ENCODE measurements at regions not wholly inside any gene's neighbourhood (a gene's known extent, or its start where the extent isn't known, plus 50 kb on each side); places are given as distances from the start of the nearest gene placed in this dataset.

DNA sequence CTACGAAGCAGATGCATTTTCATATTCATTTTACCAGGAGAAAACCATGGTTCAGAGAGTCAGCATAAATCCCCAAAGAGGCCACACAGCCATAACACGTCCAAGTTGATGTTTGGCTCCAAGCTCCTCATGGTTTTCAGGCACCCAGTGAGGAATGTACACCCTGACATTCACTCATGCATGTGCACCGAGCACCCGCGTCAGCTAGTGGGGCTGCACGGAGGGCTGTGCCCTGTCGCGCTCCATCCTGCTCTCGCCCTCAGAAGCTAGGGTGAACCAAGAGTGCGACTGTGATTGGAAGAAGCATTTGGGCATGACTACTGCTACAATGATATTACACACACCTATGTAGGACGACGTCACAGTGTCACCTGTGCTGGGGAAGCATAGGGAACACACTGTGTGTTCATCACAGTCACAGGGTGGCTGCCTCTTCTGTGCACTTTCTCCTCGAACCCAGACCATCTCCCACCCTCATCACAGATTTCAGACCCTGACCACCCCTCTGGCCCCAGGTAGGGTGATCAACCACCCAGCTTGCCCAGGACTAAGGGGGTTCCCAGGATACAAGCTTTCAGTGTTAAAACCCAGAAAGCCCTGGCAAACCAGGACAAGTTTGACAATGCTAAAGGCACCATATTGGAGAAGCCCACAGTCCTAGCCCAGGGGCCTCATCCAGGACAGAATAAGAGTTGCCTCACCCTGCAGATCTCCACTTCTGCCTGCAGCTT lies 148.6 kb upstream of the ZNF507 start:
- Histone ChIP-seq H3K27me3 (ENCODE audit: control insufficient read depth, insufficient read depth, low read length) (no peaks in the 10 kb centered on the region), H3K9me3 (ENCODE audit: control insufficient read depth, insufficient read depth, low read length) (peaks cover 3% of the 10 kb centered on the region; the same call in 1 of the 2 replicates), H3K27ac (ENCODE audit: low read depth, low read length) (no peak overlapping the region), H3K4me3 (ENCODE audit: low read depth, low read length) (no peak overlapping the region)
- CTCF ChIA-PET: no interaction called here
- TF ChIP-seq, protein P1, sequence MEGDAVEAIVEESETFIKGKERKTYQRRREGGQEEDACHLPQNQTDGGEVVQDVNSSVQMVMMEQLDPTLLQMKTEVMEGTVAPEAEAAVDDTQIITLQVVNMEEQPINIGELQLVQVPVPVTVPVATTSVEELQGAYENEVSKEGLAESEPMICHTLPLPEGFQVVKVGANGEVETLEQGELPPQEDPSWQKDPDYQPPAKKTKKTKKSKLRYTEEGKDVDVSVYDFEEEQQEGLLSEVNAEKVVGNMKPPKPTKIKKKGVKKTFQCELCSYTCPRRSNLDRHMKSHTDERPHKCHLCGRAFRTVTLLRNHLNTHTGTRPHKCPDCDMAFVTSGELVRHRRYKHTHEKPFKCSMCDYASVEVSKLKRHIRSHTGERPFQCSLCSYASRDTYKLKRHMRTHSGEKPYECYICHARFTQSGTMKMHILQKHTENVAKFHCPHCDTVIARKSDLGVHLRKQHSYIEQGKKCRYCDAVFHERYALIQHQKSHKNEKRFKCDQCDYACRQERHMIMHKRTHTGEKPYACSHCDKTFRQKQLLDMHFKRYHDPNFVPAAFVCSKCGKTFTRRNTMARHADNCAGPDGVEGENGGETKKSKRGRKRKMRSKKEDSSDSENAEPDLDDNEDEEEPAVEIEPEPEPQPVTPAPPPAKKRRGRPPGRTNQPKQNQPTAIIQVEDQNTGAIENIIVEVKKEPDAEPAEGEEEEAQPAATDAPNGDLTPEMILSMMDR (IDR thresholded peaks at IDR 0.05; ENCODE audit: low read depth, low read length): no peak
- DNase-seq (ENCODE audit: low read depth, low spot score): no peak
- POLR2A ChIA-PET: no interaction called here

- no peak for DNase-seq (ENCODE audit: low read depth, low spot score)
- CTCF ChIA-PET: interaction anchor here (1.0 kb wide), 1 partner anchor 27 kb away, joined by 3 read pairs; no protein-coding TSS in a partner anchor
These were observed 147.2 kb upstream of the ZNF507 start for GRCh38 chr19:32197896-32198882.

DNA sequence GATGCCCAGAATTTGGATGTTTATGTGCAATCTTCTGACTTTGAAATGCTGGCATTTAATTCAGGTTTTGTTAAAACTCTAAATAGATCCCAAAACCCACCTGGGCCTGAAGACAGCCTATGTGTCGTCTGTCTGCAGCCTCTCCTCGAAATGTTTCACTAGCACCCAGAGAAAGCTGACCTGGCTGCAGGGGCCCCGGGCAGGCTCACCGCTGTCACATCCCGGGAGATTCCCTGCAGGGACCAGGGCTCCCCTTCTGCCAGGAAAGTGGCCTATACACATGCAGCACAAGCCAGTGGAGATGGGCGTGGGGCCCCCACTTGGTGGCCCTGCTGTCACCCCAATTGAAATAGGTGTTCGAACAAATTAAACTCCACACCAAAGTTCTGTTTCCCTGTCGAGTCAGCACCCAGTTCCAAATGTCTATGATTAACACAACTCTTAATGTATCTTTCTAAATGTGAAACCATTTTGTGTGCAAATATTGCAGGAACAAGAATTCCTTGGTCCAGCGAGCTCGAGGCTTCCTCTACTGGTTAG lies 145.8 kb upstream of the ZNF507 start:
- no peak overlapping the region for H3K4me3 ChIP-seq (ENCODE audit: low read depth, low read length)
- TF ChIP-seq, protein P1 (IDR thresholded peaks at IDR 0.05; ENCODE audit: low read depth, low read length): no peak
- no peak for DNase-seq (ENCODE audit: low read depth, low spot score)
- H3K27me3 ChIP-seq (ENCODE audit: control insufficient read depth, insufficient read depth, low read length): no peaks in the 10 kb centered on the region
- ChIA-PET POLR2A (no interaction called here), CTCF (no interaction called here)
- H3K9me3 ChIP-seq (ENCODE audit: control insufficient read depth, insufficient read depth, low read length): peaks cover 3% of the 10 kb centered on the region; the same call in 1 of the 2 replicates
- no peak overlapping the region for H3K27ac ChIP-seq (ENCODE audit: low read depth, low read length)

More at GRCh38 chr19:32197896-32198882, 147.2 kb upstream of the ZNF507 start:
- H3K4me3 ChIP-seq (ENCODE audit: low read depth, low read length): no peak overlapping the region
- TF ChIP-seq, protein P1 (IDR thresholded peaks at IDR 0.05; ENCODE audit: low read depth, low read length): no peak
- H3K9me3 ChIP-seq (ENCODE audit: control insufficient read depth, insufficient read depth, low read length): peaks cover 3% of the 10 kb centered on the region; the same call in 1 of the 2 replicates
- POLR2A ChIA-PET: no interaction called here
- H3K27ac ChIP-seq (ENCODE audit: low read depth, low read length): no peak overlapping the region
- no peaks in the 10 kb centered on the region for H3K27me3 ChIP-seq (ENCODE audit: control insufficient read depth, insufficient read depth, low read length)

GRCh38 chr19:32200312-32201038 lies 144.9 kb upstream of the ZNF507 start:
- Histone ChIP-seq H3K27ac (ENCODE audit: low read depth, low read length) (no peak overlapping the region), H3K9me3 (ENCODE audit: control insufficient read depth, insufficient read depth, low read length) (peaks cover 3% of the 10 kb centered on the region; the same call in 1 of the 2 replicates), H3K4me3 (ENCODE audit: low read depth, low read length) (no peak overlapping the region), H3K27me3 (ENCODE audit: control insufficient read depth, insufficient read depth, low read length) (no peaks in the 10 kb centered on the region)
- TF ChIP-seq, protein P1 (IDR thresholded peaks at IDR 0.05; ENCODE audit: low read depth, low read length): no peak
- DNase-seq (ENCODE audit: low read depth, low spot score): no peak
- ChIA-PET CTCF (no interaction called here), POLR2A (no interaction called here)

Measured in AG04450 (cell line).